ENCODE measurements at regions not wholly inside any gene's neighbourhood (a gene's known extent, or its start where the extent isn't known, plus 50 kb on each side); places are given as distances from the start of the nearest gene placed in this dataset.

- H3K36me3 ChIP-seq = no peaks in the 10 kb centered on the region
- TF ChIP-seq CTCF (IDR thresholded peaks at IDR 0.05) = no peak
- intact Hi-C loops (cut with DNase I) = no loop called here
- H3K4me3 ChIP-seq = no peak overlapping the region
- ATAC-seq = no peak
- no peak for DNase-seq
- no peaks in the 10 kb centered on the region for H3K9me3 ChIP-seq
- H3K4me1 ChIP-seq = no peaks in the 10 kb centered on the region
- H3K27ac ChIP-seq = no peak overlapping the region
- H3K27me3 ChIP-seq = no peaks in the 10 kb centered on the region
Measured at GRCh38 chr10:15455456-15455855, 84.4 kb upstream of the FAM171A1 start.

- TF ChIP-seq CTCF (IDR thresholded peaks at IDR 0.05) = no peak
- ATAC-seq (no peak), DNase-seq (no peak)
- no peaks in the 10 kb centered on the region for H3K36me3 ChIP-seq
- no peak overlapping the region for H3K27ac ChIP-seq
- no peaks in the 10 kb centered on the region for H3K9me3 ChIP-seq
- H3K27me3 ChIP-seq = peaks cover 0 to 4% of the 10 kb centered on the region in 2 donors
- no peak overlapping the region for H3K4me3 ChIP-seq
- no peaks in the 10 kb centered on the region for H3K4me1 ChIP-seq
- intact Hi-C loops (cut with DNase I) = no loop called here
Measured at GRCh38 chr10:15453926-15454325, 82.8 kb upstream of the FAM171A1 start.

GRCh38 chr10:15453457-15453856, 82.4 kb upstream of the FAM171A1 start:
- ATAC-seq = no peak
- intact Hi-C loops (cut with DNase I) = no loop called here
- Histone ChIP-seq H3K4me3 (no peak overlapping the region), H3K27me3 (peaks cover 0 to 4% of the 10 kb centered on the region in 2 donors), H3K4me1 (no peaks in the 10 kb centered on the region), H3K9me3 (no peaks in the 10 kb centered on the region), H3K36me3 (no peaks in the 10 kb centered on the region), H3K27ac (no peak overlapping the region)
- no peak for DNase-seq
- TF ChIP-seq CTCF (IDR thresholded peaks at IDR 0.05) = no peak

GRCh38 chr10:15452545-15452944, 81.5 kb upstream of the FAM171A1 start:
- Histone ChIP-seq H3K27ac (no peak overlapping the region), H3K27me3 (peaks cover 0 to 4% of the 10 kb centered on the region in 2 donors), H3K36me3 (no peaks in the 10 kb centered on the region), H3K4me3 (no peak overlapping the region), H3K9me3 (no peaks in the 10 kb centered on the region), H3K4me1 (no peaks in the 10 kb centered on the region)
- ATAC-seq (no peak), DNase-seq (no peak)
- TF ChIP-seq CTCF (IDR thresholded peaks at IDR 0.05) = no peak
- intact Hi-C loops (cut with DNase I) = no loop called here

GRCh38 chr10:15451137-15452094, 80.3 kb upstream of the FAM171A1 start:
- intact Hi-C loops (cut with DNase I) = no loop called here
- no peaks in the 10 kb centered on the region for H3K36me3 ChIP-seq
- H3K27ac ChIP-seq = no peak overlapping the region
- no peak overlapping the region for H3K4me3 ChIP-seq
- ATAC-seq (no peak), DNase-seq (no peak)
- no peak for TF ChIP-seq CTCF (IDR thresholded peaks at IDR 0.05)
- H3K9me3 ChIP-seq = no peaks in the 10 kb centered on the region
- H3K4me1 ChIP-seq = no peaks in the 10 kb centered on the region
- peaks cover 0 to 4% of the 10 kb centered on the region in 2 donors for H3K27me3 ChIP-seq
